Epithelial cell of esophagus (primary cell): ENCODE measurements at regions not wholly inside any gene's neighbourhood (a gene's known extent, or its start where the extent isn't known, plus 50 kb on each side); places are given as distances from the start of the nearest gene placed in this dataset.

Source experiments
- DNase-seq: peaks from one replicate; pipeline ENCODE4 v3.0.0; 2010; ENCODE audit warnings: low read depth
- H3K4me3 ChIP-seq: 2 replicates; pipeline ENCODE4 v1.5.1; 2011; ENCODE audit warnings: mild to moderate bottlenecking, low read length, control low read depth
- CTCF ChIP-seq: IDR thresholded peaks from 2 replicates; pipeline ENCODE4 v1.5.1; 2011; ENCODE audit warnings: low read depth, mild to moderate bottlenecking, low read length, control low read depth, inconsistent platforms; ENCODE audit not compliant: insufficient read depth; ENCODE audit errors: missing control alignments

- no peak for TF ChIP-seq CTCF
- DNase-seq, result no peak
- H3K4me3 ChIP-seq, result no peak overlapping the region
Observed at GRCh38 chr11:134474070-134474860, 62.2 kb upstream of the B3GAT1 start.

GRCh38 chr11:134471716-134472455 is 59.8 kb upstream of the B3GAT1 start:
- no peak for DNase-seq

GRCh38 chr11:134471087-134471715 is 59.2 kb upstream of the B3GAT1 start:
- TF ChIP-seq CTCF, result no peak

More at GRCh38 chr11:134471716-134472455, 59.8 kb upstream of the B3GAT1 start:
- no peak for TF ChIP-seq CTCF
- no peak overlapping the region for H3K4me3 ChIP-seq

GRCh38 chr11:134470238-134470637 is 58.2 kb upstream of the B3GAT1 start:
- DNase-seq, result no peak
- no peak for TF ChIP-seq CTCF
- no peak overlapping the region for H3K4me3 ChIP-seq

More at GRCh38 chr11:134471087-134471715, 59.2 kb upstream of the B3GAT1 start:
- no peak for DNase-seq
- H3K4me3 ChIP-seq, result no peak overlapping the region

- no peak overlapping the region for H3K4me3 ChIP-seq
- DNase-seq, result no peak
- TF ChIP-seq CTCF, result no peak
Observed at GRCh38 chr11:134469627-134470026, 57.6 kb upstream of the B3GAT1 start.

GRCh38 chr11:134468796-134469195 is 56.8 kb upstream of the B3GAT1 start:
- H3K4me3 ChIP-seq, result no peak overlapping the region
- TF ChIP-seq CTCF, result no peak
- DNase-seq, result peak; percentile 32
